ENCODE measurements at regions not wholly inside any gene's neighbourhood (a gene's known extent, or its start where the extent isn't known, plus 50 kb on each side); places are given as distances from the start of the nearest gene placed in this dataset.

DNA sequence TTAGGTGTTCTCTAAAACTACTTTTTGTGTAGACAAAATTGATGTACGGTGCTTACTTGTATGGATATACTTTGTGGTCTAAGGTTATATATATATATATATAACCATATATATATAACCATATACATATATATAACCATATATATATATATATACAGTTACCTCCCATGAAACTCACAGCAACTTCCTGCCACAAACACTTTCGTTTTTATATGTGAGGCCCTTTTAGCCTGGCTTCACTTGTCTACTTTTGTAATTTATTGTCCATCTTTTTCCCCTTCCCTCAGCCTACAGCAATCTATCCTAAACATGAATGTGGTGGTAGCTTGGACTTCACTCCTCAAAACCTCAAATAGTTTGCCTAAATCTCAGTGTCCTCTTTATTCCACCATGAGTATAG lies 72.8 kb upstream of the NPFFR2 start:
- ChIA-PET POLR2A (no interaction called here), CTCF (ENCODE audit: unreplicated experiment) (no interaction called here)
- H3K4me3 ChIP-seq (ENCODE audit: low read depth, low read length, poor library complexity, severe bottlenecking), result no peak overlapping the region
- H3K9me3 ChIP-seq (ENCODE audit: low read length), result no peaks in the 10 kb centered on the region
- H3K27ac ChIP-seq (ENCODE audit: low read depth, low read length, poor library complexity, severe bottlenecking), result no peak overlapping the region
- no peaks in the 10 kb centered on the region for H3K4me1 ChIP-seq (ENCODE audit: insufficient read depth, low read length, poor library complexity, severe bottlenecking)
- H2AFZ ChIP-seq (ENCODE audit: low read length), result no peak overlapping the region
- no TSS peak for BruUV-seq (replicated peaks)
- DNase-seq (ENCODE audit: low spot score), result no peak
- no peaks in the 10 kb centered on the region for H4K20me1 ChIP-seq (ENCODE audit: insufficient read depth, low read length)
- no peaks in the 10 kb centered on the region for H3K9me2 ChIP-seq (ENCODE audit: insufficient read depth, low read length)
- no peaks in the 10 kb centered on the region for H3K36me3 ChIP-seq (ENCODE audit: insufficient read depth, low read length)
- intact Hi-C loops (cut with micrococcal nuclease; ENCODE audit: unreplicated experiment), result no loop called here
- TF ChIP-seq EZH2phosphoT487 (IDR thresholded peaks at IDR 0.05; ENCODE audit: borderline replicate concordance, low read depth, low read length), result no peak
- TF ChIP-seq, protein P1, sequence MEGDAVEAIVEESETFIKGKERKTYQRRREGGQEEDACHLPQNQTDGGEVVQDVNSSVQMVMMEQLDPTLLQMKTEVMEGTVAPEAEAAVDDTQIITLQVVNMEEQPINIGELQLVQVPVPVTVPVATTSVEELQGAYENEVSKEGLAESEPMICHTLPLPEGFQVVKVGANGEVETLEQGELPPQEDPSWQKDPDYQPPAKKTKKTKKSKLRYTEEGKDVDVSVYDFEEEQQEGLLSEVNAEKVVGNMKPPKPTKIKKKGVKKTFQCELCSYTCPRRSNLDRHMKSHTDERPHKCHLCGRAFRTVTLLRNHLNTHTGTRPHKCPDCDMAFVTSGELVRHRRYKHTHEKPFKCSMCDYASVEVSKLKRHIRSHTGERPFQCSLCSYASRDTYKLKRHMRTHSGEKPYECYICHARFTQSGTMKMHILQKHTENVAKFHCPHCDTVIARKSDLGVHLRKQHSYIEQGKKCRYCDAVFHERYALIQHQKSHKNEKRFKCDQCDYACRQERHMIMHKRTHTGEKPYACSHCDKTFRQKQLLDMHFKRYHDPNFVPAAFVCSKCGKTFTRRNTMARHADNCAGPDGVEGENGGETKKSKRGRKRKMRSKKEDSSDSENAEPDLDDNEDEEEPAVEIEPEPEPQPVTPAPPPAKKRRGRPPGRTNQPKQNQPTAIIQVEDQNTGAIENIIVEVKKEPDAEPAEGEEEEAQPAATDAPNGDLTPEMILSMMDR (conservative IDR thresholded peaks at IDR 0.05; ENCODE audit: low read length), result no peak
- no peaks in the 10 kb centered on the region for H3K79me2 ChIP-seq (ENCODE audit: insufficient read depth, low read depth, low read length)
- H3K4me2 ChIP-seq (ENCODE audit: low read length), result no peak overlapping the region

GRCh38 chr4:71962622-71963264 lies 69.1 kb upstream of the NPFFR2 start:
- Histone ChIP-seq H3K27ac (ENCODE audit: low read depth, low read length, poor library complexity, severe bottlenecking) (no peak overlapping the region), H3K4me2 (ENCODE audit: low read length) (no peak overlapping the region), H3K9me3 (ENCODE audit: low read length) (no peaks in the 10 kb centered on the region), H3K9me2 (ENCODE audit: insufficient read depth, low read length) (no peaks in the 10 kb centered on the region), H2AFZ (ENCODE audit: low read length) (no peak overlapping the region), H3K79me2 (ENCODE audit: insufficient read depth, low read depth, low read length) (no peaks in the 10 kb centered on the region), H3K4me3 (ENCODE audit: low read depth, low read length, poor library complexity, severe bottlenecking) (no peak overlapping the region), H3K4me1 (ENCODE audit: insufficient read depth, low read length, poor library complexity, severe bottlenecking) (no peaks in the 10 kb centered on the region), H4K20me1 (ENCODE audit: insufficient read depth, low read length) (no peaks in the 10 kb centered on the region), H3K36me3 (ENCODE audit: insufficient read depth, low read length) (no peaks in the 10 kb centered on the region)
- intact Hi-C loops (cut with micrococcal nuclease; ENCODE audit: unreplicated experiment), result no loop called here
- TF ChIP-seq, protein P1 (conservative IDR thresholded peaks at IDR 0.05; ENCODE audit: low read length), result no peak
- POLR2A ChIA-PET, result interaction anchor here (0.5 kb wide), 1 partner anchor 17 kb away, joined by 4 read pairs; no protein-coding TSS in a partner anchor
- no peak for DNase-seq (ENCODE audit: low spot score)
- no TSS peak for BruUV-seq (replicated peaks)
- CTCF ChIA-PET (ENCODE audit: unreplicated experiment), result no interaction called here

DNA sequence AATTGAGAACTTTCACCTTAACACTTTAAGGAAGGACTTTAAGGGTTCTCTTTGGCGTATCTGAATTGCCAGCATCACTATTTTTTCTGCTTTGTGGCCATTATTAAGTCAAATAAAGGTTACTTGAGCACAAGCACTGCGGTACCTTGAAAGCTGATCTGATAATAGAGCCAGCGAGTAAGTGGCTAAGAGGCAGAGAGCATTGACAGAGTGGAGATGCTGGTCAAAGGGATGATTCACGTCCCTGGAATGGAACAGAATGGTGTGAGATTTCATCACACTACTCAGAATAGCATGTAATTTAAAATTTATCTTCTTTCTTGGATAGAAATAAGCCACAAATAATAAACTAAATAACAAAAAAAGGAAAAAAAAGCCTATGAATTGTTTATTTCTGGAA lies 57.1 kb upstream of the NPFFR2 start:
- Histone ChIP-seq H4K20me1 (ENCODE audit: insufficient read depth, low read length) (no peaks in the 10 kb centered on the region), H3K9me3 (ENCODE audit: low read length) (no peaks in the 10 kb centered on the region), H3K4me1 (ENCODE audit: insufficient read depth, low read length, poor library complexity, severe bottlenecking) (no peaks in the 10 kb centered on the region), H3K27ac (ENCODE audit: low read depth, low read length, poor library complexity, severe bottlenecking) (no peak overlapping the region), H3K79me2 (ENCODE audit: insufficient read depth, low read depth, low read length) (no peaks in the 10 kb centered on the region), H3K4me3 (ENCODE audit: low read depth, low read length, poor library complexity, severe bottlenecking) (no peak overlapping the region), H3K4me2 (ENCODE audit: low read length) (no peak overlapping the region), H3K36me3 (ENCODE audit: insufficient read depth, low read length) (no peaks in the 10 kb centered on the region), H3K9me2 (ENCODE audit: insufficient read depth, low read length) (no peaks in the 10 kb centered on the region), H2AFZ (ENCODE audit: low read length) (no peak overlapping the region)
- ChIA-PET POLR2A (no interaction called here), CTCF (ENCODE audit: unreplicated experiment) (no interaction called here)
- intact Hi-C loops (cut with micrococcal nuclease; ENCODE audit: unreplicated experiment), result no loop called here
- no peak for DNase-seq (ENCODE audit: low spot score)
- TF ChIP-seq, protein P1 (conservative IDR thresholded peaks at IDR 0.05; ENCODE audit: low read length), result no peak
- TF ChIP-seq EZH2phosphoT487 (IDR thresholded peaks at IDR 0.05; ENCODE audit: borderline replicate concordance, low read depth, low read length), result no peak
- no TSS peak for BruUV-seq (replicated peaks)

Data from OCI-LY7 (cell line).